Keratinocyte (primary cell): ENCODE measurements at regions not wholly inside any gene's neighbourhood (a gene's known extent, or its start where the extent isn't known, plus 50 kb on each side); places are given as distances from the start of the nearest gene placed in this dataset.
"Not testable (repeated sequence)": the region's sequence is repeated elsewhere in the genome, so short reads cannot be mapped to it uniquely, and the experiment has no call there.

Experiments
- CTCF ChIP-seq, 3 experiments: IDR thresholded peaks in 1 of 3; conservative IDR thresholded peaks in 1 of 3; optimal IDR thresholded peaks in 1 of 3; 2 replicates in 2 of 3; 3 replicates in 1 of 3; pipeline versions ENCODE3 to v1.5.1; 2011; ENCODE audit warnings: low read length in 3 of 3, mild to moderate bottlenecking in 3 of 3, moderate library complexity in 2 of 3, control low read depth in 1 of 3, inconsistent platforms in 1 of 3; ENCODE audit not compliant: insufficient read depth in 2 of 3; ENCODE audit errors: extremely low read depth in 1 of 3
- EZH2 ChIP-seq: IDR thresholded peaks from one replicate; pipeline ENCODE4 v1.6.1; 2012; ENCODE audit warnings: inconsistent platforms, mild to moderate bottlenecking, low read length, moderate library complexity

GRCh38 chr16:27605500-27606106 lies 55.7 kb downstream of the KATNIP start:
- TF ChIP-seq CTCF (optimal IDR thresholded peaks at IDR 0.05 in 1 of 3, IDR thresholded peaks at IDR 0.05 in 1 of 3, conservative IDR thresholded peaks at IDR 0.05 in 1 of 3; ENCODE audit: extremely low read depth in 1 of 3, insufficient read depth in 2 of 3, low read length in 3 of 3) = peak; percentile 70 to 85 (median 73)
- not testable (repeated sequence) for TF ChIP-seq EZH2
